ENCODE measurements at regions not wholly inside any gene's neighbourhood (a gene's known extent, or its start where the extent isn't known, plus 50 kb on each side); places are given as distances from the start of the nearest gene placed in this dataset.

GRCh38 chr22:23399367-23400285 lies 180.5 kb downstream of the IGLL1 start:
- Histone ChIP-seq H3K27ac (ENCODE audit: low read depth in 2 of 2, low read length in 1 of 2) (no peak overlapping the region), H3K4me3 (ENCODE audit: low read depth in 1 of 2, low read length in 2 of 2) (no peak overlapping the region), H3K36me3 (ENCODE audit: control insufficient read depth in 2 of 2, insufficient read depth in 2 of 2, low read length in 1 of 2) (no peaks in the 10 kb centered on the region), H3K27me3 (ENCODE audit: control insufficient read depth in 1 of 2, insufficient read depth in 2 of 2, low read length in 2 of 2) (no peaks in the 10 kb centered on the region), H3K4me1 (ENCODE audit: control insufficient read depth in 2 of 2, insufficient read depth in 2 of 2, low read length in 1 of 2) (peaks cover 0 to 7% of the 10 kb centered on the region in 2 donors), H3K9me3 (ENCODE audit: control insufficient read depth in 2 of 2, insufficient read depth in 1 of 2, low read depth in 1 of 2, low read length in 1 of 2) (no peaks in the 10 kb centered on the region)
- WGBS, 2 donors: 84 to 85% methylated on average over 44 to 46 of the region's 46 CpGs

- H3K4me3 ChIP-seq (ENCODE audit: low read depth in 1 of 2, low read length in 2 of 2): no peak overlapping the region
- no peak overlapping the region for H3K27ac ChIP-seq (ENCODE audit: low read depth in 2 of 2, low read length in 1 of 2)
- no peaks in the 10 kb centered on the region for H3K36me3 ChIP-seq (ENCODE audit: control insufficient read depth in 2 of 2, insufficient read depth in 2 of 2, low read length in 1 of 2)
- WGBS, 2 donors: 72 to 74% methylated on average over 15 of the region's 15 CpGs
- peaks cover 0 to 7% of the 10 kb centered on the region in 2 donors for H3K4me1 ChIP-seq (ENCODE audit: control insufficient read depth in 2 of 2, insufficient read depth in 2 of 2, low read length in 1 of 2)
- H3K27me3 ChIP-seq (ENCODE audit: control insufficient read depth in 1 of 2, insufficient read depth in 2 of 2, low read length in 2 of 2): no peaks in the 10 kb centered on the region
- H3K9me3 ChIP-seq (ENCODE audit: control insufficient read depth in 2 of 2, insufficient read depth in 1 of 2, low read depth in 1 of 2, low read length in 1 of 2): no peaks in the 10 kb centered on the region
These were observed 181.3 kb downstream of the IGLL1 start for GRCh38 chr22:23398701-23399366.

- Histone ChIP-seq H3K27me3 (ENCODE audit: control insufficient read depth in 1 of 2, insufficient read depth in 2 of 2, low read length in 2 of 2) (no peaks in the 10 kb centered on the region), H3K4me3 (ENCODE audit: low read depth in 1 of 2, low read length in 2 of 2) (no peak overlapping the region), H3K9me3 (ENCODE audit: control insufficient read depth in 2 of 2, insufficient read depth in 1 of 2, low read depth in 1 of 2, low read length in 1 of 2) (no peaks in the 10 kb centered on the region), H3K27ac (ENCODE audit: low read depth in 2 of 2, low read length in 1 of 2) (no peak overlapping the region), H3K4me1 (ENCODE audit: control insufficient read depth in 2 of 2, insufficient read depth in 2 of 2, low read length in 1 of 2) (peaks cover 0 to 6% of the 10 kb centered on the region in 2 donors), H3K36me3 (ENCODE audit: control insufficient read depth in 2 of 2, insufficient read depth in 2 of 2, low read length in 1 of 2) (no peaks in the 10 kb centered on the region)
- WGBS, 2 donors: 87 to 89% methylated on average over 28 to 29 of the region's 29 CpGs
These were observed 182.2 kb downstream of the IGLL1 start for GRCh38 chr22:23397613-23398567.

- no peak overlapping the region for H3K4me3 ChIP-seq (ENCODE audit: low read depth in 1 of 2, low read length in 2 of 2)
- no peaks in the 10 kb centered on the region for H3K27me3 ChIP-seq (ENCODE audit: control insufficient read depth in 1 of 2, insufficient read depth in 2 of 2, low read length in 2 of 2)
- H3K36me3 ChIP-seq (ENCODE audit: control insufficient read depth in 2 of 2, insufficient read depth in 2 of 2, low read length in 1 of 2): no peaks in the 10 kb centered on the region
- 75 to 82% methylated on average over 26 of the region's 26 CpGs for WGBS, 2 donors
- H3K27ac ChIP-seq (ENCODE audit: low read depth in 2 of 2, low read length in 1 of 2): no peak overlapping the region
- peaks cover 0 to 2% of the 10 kb centered on the region in 2 donors for H3K4me1 ChIP-seq (ENCODE audit: control insufficient read depth in 2 of 2, insufficient read depth in 2 of 2, low read length in 1 of 2)
- H3K9me3 ChIP-seq (ENCODE audit: control insufficient read depth in 2 of 2, insufficient read depth in 1 of 2, low read depth in 1 of 2, low read length in 1 of 2): no peaks in the 10 kb centered on the region
These were observed 183.0 kb downstream of the IGLL1 start for GRCh38 chr22:23397008-23397612.

GRCh38 chr22:23396362-23397007 lies 183.6 kb downstream of the IGLL1 start:
- 65 to 68% methylated on average over 8 of the region's 8 CpGs for WGBS, 2 donors

GRCh38 chr22:23395530-23396361 lies 184.3 kb downstream of the IGLL1 start:
- no peak overlapping the region for H3K4me3 ChIP-seq (ENCODE audit: low read depth in 1 of 2, low read length in 2 of 2)
- H3K4me1 ChIP-seq (ENCODE audit: control insufficient read depth in 2 of 2, insufficient read depth in 2 of 2, low read length in 1 of 2): no peaks in the 10 kb centered on the region
- WGBS, 2 donors: 79 to 82% methylated on average over 14 of the region's 14 CpGs
- H3K36me3 ChIP-seq (ENCODE audit: control insufficient read depth in 2 of 2, insufficient read depth in 2 of 2, low read length in 1 of 2): no peaks in the 10 kb centered on the region
- no peaks in the 10 kb centered on the region for H3K27me3 ChIP-seq (ENCODE audit: control insufficient read depth in 1 of 2, insufficient read depth in 2 of 2, low read length in 2 of 2)
- H3K9me3 ChIP-seq (ENCODE audit: control insufficient read depth in 2 of 2, insufficient read depth in 1 of 2, low read depth in 1 of 2, low read length in 1 of 2): no peaks in the 10 kb centered on the region
- no peak overlapping the region for H3K27ac ChIP-seq (ENCODE audit: low read depth in 2 of 2, low read length in 1 of 2)

More at GRCh38 chr22:23396362-23397007, 183.6 kb downstream of the IGLL1 start:
- Histone ChIP-seq H3K27me3 (ENCODE audit: control insufficient read depth in 1 of 2, insufficient read depth in 2 of 2, low read length in 2 of 2) (no peaks in the 10 kb centered on the region), H3K4me3 (ENCODE audit: low read depth in 1 of 2, low read length in 2 of 2) (no peak overlapping the region), H3K36me3 (ENCODE audit: control insufficient read depth in 2 of 2, insufficient read depth in 2 of 2, low read length in 1 of 2) (no peaks in the 10 kb centered on the region), H3K9me3 (ENCODE audit: control insufficient read depth in 2 of 2, insufficient read depth in 1 of 2, low read depth in 1 of 2, low read length in 1 of 2) (no peaks in the 10 kb centered on the region), H3K4me1 (ENCODE audit: control insufficient read depth in 2 of 2, insufficient read depth in 2 of 2, low read length in 1 of 2) (no peaks in the 10 kb centered on the region), H3K27ac (ENCODE audit: low read depth in 2 of 2, low read length in 1 of 2) (no peak overlapping the region)

- H3K9me3 ChIP-seq (ENCODE audit: control insufficient read depth in 2 of 2, insufficient read depth in 1 of 2, low read depth in 1 of 2, low read length in 1 of 2): no peaks in the 10 kb centered on the region
- H3K4me3 ChIP-seq (ENCODE audit: low read depth in 1 of 2, low read length in 2 of 2): no peak overlapping the region
- H3K4me1 ChIP-seq (ENCODE audit: control insufficient read depth in 2 of 2, insufficient read depth in 2 of 2, low read length in 1 of 2): no peaks in the 10 kb centered on the region
- no peaks in the 10 kb centered on the region for H3K36me3 ChIP-seq (ENCODE audit: control insufficient read depth in 2 of 2, insufficient read depth in 2 of 2, low read length in 1 of 2)
- H3K27me3 ChIP-seq (ENCODE audit: control insufficient read depth in 1 of 2, insufficient read depth in 2 of 2, low read length in 2 of 2): no peaks in the 10 kb centered on the region
- H3K27ac ChIP-seq (ENCODE audit: low read depth in 2 of 2, low read length in 1 of 2): no peak overlapping the region
- 88 to 91% methylated on average over 28 of the region's 28 CpGs for WGBS, 2 donors
These were observed 185.4 kb downstream of the IGLL1 start for GRCh38 chr22:23394525-23395326.

Data from esophagus (tissue), 2 donors.